ENCODE measurements at regions not wholly inside any gene's neighbourhood (a gene's known extent, or its start where the extent isn't known, plus 50 kb on each side); places are given as distances from the start of the nearest gene placed in this dataset.

DNA sequence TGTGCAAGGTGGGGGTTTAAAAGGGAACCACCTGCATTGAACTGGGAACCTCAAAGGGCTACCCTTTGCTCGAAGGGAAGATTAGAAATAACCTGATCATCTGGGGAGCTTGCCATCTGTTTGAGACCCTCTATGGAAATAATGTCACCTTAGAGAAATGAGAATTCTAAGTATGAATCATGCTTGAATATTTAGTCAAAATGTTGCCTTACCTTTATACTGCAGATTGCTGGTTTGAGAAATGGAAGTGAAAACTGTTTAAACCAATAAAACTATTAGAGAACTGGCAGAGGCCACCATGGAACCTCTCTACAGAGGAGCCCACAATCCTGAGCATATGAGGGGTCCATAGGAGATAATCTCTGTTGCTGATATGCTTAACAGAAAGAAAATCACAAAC lies 131.2 kb upstream of the FAM78B start:
- Histone ChIP-seq H3K27me3 (ENCODE audit: insufficient read depth, poor library complexity, severe bottlenecking) (no peaks in the 10 kb centered on the region), H3K27ac (replicated peaks) (no peak overlapping the region), H3K4me3 (replicated peaks; ENCODE audit: insufficient read depth, low read length) (no peak overlapping the region)
- no peak for DNase-seq (ENCODE audit: low read depth in 1 of 2, low spot score in 1 of 2)
- TF ChIP-seq REST (IDR thresholded peaks at IDR 0.05; ENCODE audit: insufficient replicate concordance, low read depth) (no peak), GABPA (IDR thresholded peaks at IDR 0.05; ENCODE audit: low read depth) (no peak), POLR2AphosphoS5 (IDR thresholded peaks at IDR 0.05; ENCODE audit: low read depth) (no peak), SPI1 (IDR thresholded peaks at IDR 0.05; ENCODE audit: borderline replicate concordance, low read depth) (no peak), CTCF (IDR thresholded peaks at IDR 0.05; ENCODE audit: insufficient read depth, low read length) (no peak)

GRCh38 chr1:166300767-166301166 lies 134.0 kb upstream of the FAM78B start:
- H3K27me3 ChIP-seq (ENCODE audit: insufficient read depth, poor library complexity, severe bottlenecking): no peaks in the 10 kb centered on the region
- no peak overlapping the region for H3K4me3 ChIP-seq (replicated peaks; ENCODE audit: insufficient read depth, low read length)
- TF ChIP-seq CTCF (IDR thresholded peaks at IDR 0.05; ENCODE audit: insufficient read depth, low read length) (no peak), REST (IDR thresholded peaks at IDR 0.05; ENCODE audit: insufficient replicate concordance, low read depth) (no peak), GABPA (IDR thresholded peaks at IDR 0.05; ENCODE audit: low read depth) (no peak), POLR2AphosphoS5 (IDR thresholded peaks at IDR 0.05; ENCODE audit: low read depth) (no peak), SPI1 (IDR thresholded peaks at IDR 0.05; ENCODE audit: borderline replicate concordance, low read depth) (no peak)
- DNase-seq (ENCODE audit: low read depth in 1 of 2, low spot score in 1 of 2): no peak
- no peak overlapping the region for H3K27ac ChIP-seq (replicated peaks)

DNA sequence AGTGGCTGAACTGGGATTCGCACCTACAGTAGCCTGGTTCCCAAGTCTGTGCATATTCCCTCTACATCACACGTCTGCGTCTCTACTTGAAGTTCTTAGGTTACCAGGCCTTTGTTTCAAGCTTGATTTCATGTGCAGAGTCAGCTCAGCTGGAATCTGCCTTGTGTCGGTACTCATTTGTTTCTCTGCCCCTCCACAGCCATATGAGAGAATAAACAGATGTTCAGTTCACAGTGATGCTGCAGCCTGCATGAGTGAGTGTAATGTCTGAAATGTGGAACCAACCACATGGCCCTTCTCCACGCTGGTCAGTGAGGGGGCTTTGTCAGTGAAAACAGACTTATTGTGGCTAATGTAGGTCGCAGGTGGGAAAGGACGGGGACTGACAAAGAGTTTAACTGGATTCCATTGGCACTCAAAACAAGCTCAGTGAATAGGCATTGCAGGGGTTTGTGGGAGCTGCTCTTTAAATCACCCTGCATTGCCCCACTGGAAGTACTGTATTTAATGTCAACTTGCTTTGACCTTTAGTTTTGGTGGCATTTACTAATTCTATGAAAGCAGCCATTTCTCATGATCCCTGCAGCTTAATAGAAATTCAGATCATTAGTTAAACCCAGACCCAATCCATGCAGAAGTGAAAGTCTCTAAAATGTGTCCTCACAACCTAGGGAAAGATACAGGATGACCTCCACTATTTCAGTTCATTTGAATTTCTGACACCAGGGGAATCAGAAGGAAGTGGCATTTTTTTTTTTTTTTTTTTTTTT lies 136.4 kb upstream of the FAM78B start:
- TF ChIP-seq POLR2AphosphoS5 (IDR thresholded peaks at IDR 0.05; ENCODE audit: low read depth): no peak
- TF ChIP-seq REST (IDR thresholded peaks at IDR 0.05; ENCODE audit: insufficient replicate concordance, low read depth): no peak
- no peak for TF ChIP-seq CTCF (IDR thresholded peaks at IDR 0.05; ENCODE audit: insufficient read depth, low read length)
- no peak for TF ChIP-seq SPI1 (IDR thresholded peaks at IDR 0.05; ENCODE audit: borderline replicate concordance, low read depth)
- no peak for TF ChIP-seq GABPA (IDR thresholded peaks at IDR 0.05; ENCODE audit: low read depth)
- Histone ChIP-seq H3K27me3 (ENCODE audit: insufficient read depth, poor library complexity, severe bottlenecking) (no peaks in the 10 kb centered on the region), H3K27ac (replicated peaks) (no peak overlapping the region), H3K4me3 (replicated peaks; ENCODE audit: insufficient read depth, low read length) (no peak overlapping the region)
- no peak for DNase-seq (ENCODE audit: low read depth in 1 of 2, low spot score in 1 of 2)
